Psoas muscle (tissue), 7 donors: ENCODE measurements at regions not wholly inside any gene's neighbourhood (a gene's known extent, or its start where the extent isn't known, plus 50 kb on each side); places are given as distances from the start of the nearest gene placed in this dataset.

ENCODE experiments used
- ATAC-seq, 4 donors: fragments of 200-7000 bp; cut with Tn5 transposase; one replicate each; pipeline ENCODE4 v1.9.1; 2020; ENCODE audit warnings: moderate library complexity in 3 of 4, mild to moderate bottlenecking in 2 of 4
- DNase-seq, 2 donors: peaks; one replicate each; pipeline ENCODE4 v3.0.0-alpha.2; 2020
- H3K27ac ChIP-seq: fragments of 200-600 bp; one replicate; pipeline ENCODE4 v1.8.0; 2022
- H3K27me3 ChIP-seq, 3 donors: fragments of 200-600 bp in 1 of 3; one replicate each; pipeline versions ENCODE4 v1.6.1 to v1.8.0; 2013 to 2022; ENCODE audit warnings: low read length in 2 of 3, mild to moderate bottlenecking in 2 of 3, moderate library complexity in 1 of 3; ENCODE audit not compliant: insufficient read depth in 3 of 3
- H3K36me3 ChIP-seq, 2 donors: fragments of 200-600 bp in 1 of 2; one replicate each; pipeline versions ENCODE4 v1.6.1 to v1.8.0; 2013 to 2022; ENCODE audit warnings: low read depth in 1 of 2, mild to moderate bottlenecking in 1 of 2, moderate library complexity in 1 of 2; ENCODE audit not compliant: insufficient read depth in 1 of 2
- H3K4me1 ChIP-seq: fragments of 200-600 bp; one replicate; pipeline ENCODE4 v1.8.0; 2022
- H3K4me3 ChIP-seq: fragments of 200-600 bp; one replicate; pipeline ENCODE4 v1.8.0; 2022; ENCODE audit warnings: mild to moderate bottlenecking
- H3K9me3 ChIP-seq: fragments of 200-600 bp; one replicate; pipeline ENCODE4 v1.8.0; 2022
- WGBS, 3 donors: extraction: QIAGEN DNeasy Blood & Tissue Kit; methylation state at CpG; one replicate each; pipeline versions ENCODE4 v1.1.6 to v1.1.7; 2013; 5-methylcytosine and 5-hydroxymethylcytosine counted together
- intact Hi-C, 2 donors: fragments of 100-400 bp; cut with DNase I; formaldehyde crosslinking; loops; one replicate each; pipeline versions ENCODE4 v1.11.0 to v1.14.2; 2022
- TF ChIP-seq, protein P1 (sequence below): fragments of 200-600 bp; IDR thresholded peaks from one replicate; pipeline ENCODE4 v1.8.0; 2022; ENCODE audit warnings: antibody characterized with exemption
- donor health status: healthy with polysubstance abuse.
- donor health status: DM: no; HTN: no; CAD: no; lungs with moderate emphysema.
- donor health status: Bipolar disorder and iron deficiency.
- donor health status: healthy.
- donor health status: DM: yes; HTN: yes; CAD: no.
- donor health status: DM: no; HTN: no; CAD: no.
- donor health status: DM: yes; HTN: yes; CAD: no.

DNA sequence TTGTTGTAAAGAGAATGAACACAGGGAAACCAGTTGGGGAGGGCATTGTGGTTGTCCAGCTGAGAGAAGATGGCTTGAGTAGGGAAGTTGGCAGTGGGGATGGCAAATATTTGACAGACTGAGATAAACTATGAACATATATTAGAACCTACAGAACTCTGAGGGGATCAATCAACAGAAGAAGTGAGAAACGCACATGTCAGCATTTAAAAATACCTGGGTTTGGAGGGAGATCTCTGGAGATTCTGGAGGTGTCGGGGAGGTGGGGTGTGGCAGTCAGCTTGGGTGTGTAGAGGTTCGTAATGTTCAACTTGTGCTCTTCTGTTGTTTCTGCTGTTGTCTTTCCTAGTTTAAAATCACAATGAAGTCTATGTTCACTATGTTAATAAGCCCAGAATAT lies 517.8 kb downstream of the AACS start:
- TF ChIP-seq, protein P1, sequence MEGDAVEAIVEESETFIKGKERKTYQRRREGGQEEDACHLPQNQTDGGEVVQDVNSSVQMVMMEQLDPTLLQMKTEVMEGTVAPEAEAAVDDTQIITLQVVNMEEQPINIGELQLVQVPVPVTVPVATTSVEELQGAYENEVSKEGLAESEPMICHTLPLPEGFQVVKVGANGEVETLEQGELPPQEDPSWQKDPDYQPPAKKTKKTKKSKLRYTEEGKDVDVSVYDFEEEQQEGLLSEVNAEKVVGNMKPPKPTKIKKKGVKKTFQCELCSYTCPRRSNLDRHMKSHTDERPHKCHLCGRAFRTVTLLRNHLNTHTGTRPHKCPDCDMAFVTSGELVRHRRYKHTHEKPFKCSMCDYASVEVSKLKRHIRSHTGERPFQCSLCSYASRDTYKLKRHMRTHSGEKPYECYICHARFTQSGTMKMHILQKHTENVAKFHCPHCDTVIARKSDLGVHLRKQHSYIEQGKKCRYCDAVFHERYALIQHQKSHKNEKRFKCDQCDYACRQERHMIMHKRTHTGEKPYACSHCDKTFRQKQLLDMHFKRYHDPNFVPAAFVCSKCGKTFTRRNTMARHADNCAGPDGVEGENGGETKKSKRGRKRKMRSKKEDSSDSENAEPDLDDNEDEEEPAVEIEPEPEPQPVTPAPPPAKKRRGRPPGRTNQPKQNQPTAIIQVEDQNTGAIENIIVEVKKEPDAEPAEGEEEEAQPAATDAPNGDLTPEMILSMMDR, result no peak
- WGBS, 3 donors, result 82 to 87% (median 83%) methylated on average over 3 of the region's 3 CpGs
- intact Hi-C loops, result no loop called here
- DNase-seq (no peak), ATAC-seq (no peak)
- Histone ChIP-seq H3K27me3 (no peaks in the 10 kb centered on the region), H3K9me3 (peaks cover 8% of the 10 kb centered on the region), H3K4me3 (no peak overlapping the region), H3K27ac (no peak overlapping the region), H3K36me3 (no peaks in the 10 kb centered on the region), H3K4me1 (no peaks in the 10 kb centered on the region)

DNA sequence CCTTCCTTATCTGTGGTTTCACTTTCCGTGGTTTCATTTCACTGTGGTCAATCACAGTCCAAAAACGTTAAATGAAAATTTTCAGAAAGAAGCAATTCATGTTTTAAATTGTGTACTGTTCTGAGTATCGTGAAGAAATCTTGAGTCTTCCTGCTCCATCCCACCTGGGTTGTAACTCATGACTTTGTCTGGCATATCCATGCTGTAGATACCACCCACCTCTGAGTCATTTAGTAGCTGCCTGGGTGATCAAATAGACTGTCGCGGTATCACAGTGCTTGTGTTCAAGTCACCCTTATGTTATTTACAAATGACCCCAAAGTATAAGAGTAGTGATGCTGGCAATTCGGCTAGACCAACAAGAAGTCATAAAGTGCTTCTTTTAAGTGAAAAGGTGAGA lies 521.2 kb downstream of the AACS start:
- ATAC-seq (no peak), DNase-seq (no peak)
- Histone ChIP-seq H3K4me1 (no peaks in the 10 kb centered on the region), H3K27ac (no peak overlapping the region), H3K9me3 (no peaks in the 10 kb centered on the region), H3K27me3 (no peaks in the 10 kb centered on the region), H3K4me3 (no peak overlapping the region), H3K36me3 (no peaks in the 10 kb centered on the region)
- 79 to 85% (median 82%) methylated on average over 6 of the region's 6 CpGs for WGBS, 3 donors
- intact Hi-C loops, result no loop called here
- TF ChIP-seq, protein P1, result no peak

DNA sequence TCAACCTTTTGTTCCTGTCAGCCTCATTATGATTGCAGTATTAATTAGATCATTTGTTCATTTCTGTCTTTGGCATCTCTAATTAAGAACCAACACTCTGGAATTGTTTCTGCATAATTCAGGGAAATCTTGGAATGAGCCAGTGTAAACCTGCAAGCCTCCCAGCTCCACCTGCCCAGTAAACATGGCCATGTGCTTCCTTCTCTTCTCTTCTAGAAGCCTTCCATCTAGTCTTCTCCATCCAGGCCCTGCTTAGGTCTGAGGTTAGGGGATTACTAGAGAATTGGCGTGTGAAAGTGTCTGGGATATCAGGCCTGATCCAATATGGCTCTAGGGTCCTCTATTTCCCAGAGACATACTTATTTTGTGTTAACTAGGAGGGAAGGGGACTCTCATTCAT lies 528.0 kb downstream of the AACS start:
- no peak overlapping the region for H3K27ac ChIP-seq
- no peaks in the 10 kb centered on the region for H3K9me3 ChIP-seq
- WGBS, 3 donors, result 40 to 73% (median 72%) methylated on average over 1 of the region's 1 CpG
- DNase-seq, result no peak
- TF ChIP-seq, protein P1, result no peak
- H3K27me3 ChIP-seq, result peaks cover 0 to 3% (median 0%) of the 10 kb centered on the region in 3 donors
- no peak overlapping the region for H3K4me3 ChIP-seq
- intact Hi-C loops, result no loop called here
- no peaks in the 10 kb centered on the region for H3K36me3 ChIP-seq
- H3K4me1 ChIP-seq, result no peaks in the 10 kb centered on the region
- no peak for ATAC-seq

DNA sequence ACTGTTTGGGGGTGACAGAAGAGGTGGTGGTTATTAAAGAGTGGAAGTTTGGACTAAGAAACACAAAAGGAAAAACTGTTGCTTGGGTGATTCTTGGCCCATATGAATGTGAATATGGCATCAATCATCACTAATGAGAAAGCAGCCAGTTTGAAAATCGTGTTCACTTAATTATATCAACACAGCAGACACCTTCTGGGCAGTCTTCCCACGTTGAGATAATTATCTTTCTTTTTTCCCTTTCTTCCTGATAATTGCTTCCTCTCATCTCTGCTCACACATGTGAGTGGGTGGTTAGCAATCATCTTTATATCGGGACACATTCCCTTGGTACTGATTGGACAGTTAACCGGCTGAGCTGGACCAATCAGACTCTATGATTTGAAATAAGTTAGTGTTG lies 539.7 kb downstream of the AACS start:
- Histone ChIP-seq H3K27me3 (no peaks in the 10 kb centered on the region), H3K4me1 (no peaks in the 10 kb centered on the region), H3K36me3 (no peaks in the 10 kb centered on the region), H3K4me3 (no peak overlapping the region), H3K27ac (no peak overlapping the region), H3K9me3 (no peaks in the 10 kb centered on the region)
- intact Hi-C loops, result no loop called here
- 55 to 63% (median 60%) methylated on average over 4 of the region's 4 CpGs for WGBS, 3 donors
- no peak for DNase-seq
- TF ChIP-seq, protein P1, result no peak
- no peak for ATAC-seq

DNA sequence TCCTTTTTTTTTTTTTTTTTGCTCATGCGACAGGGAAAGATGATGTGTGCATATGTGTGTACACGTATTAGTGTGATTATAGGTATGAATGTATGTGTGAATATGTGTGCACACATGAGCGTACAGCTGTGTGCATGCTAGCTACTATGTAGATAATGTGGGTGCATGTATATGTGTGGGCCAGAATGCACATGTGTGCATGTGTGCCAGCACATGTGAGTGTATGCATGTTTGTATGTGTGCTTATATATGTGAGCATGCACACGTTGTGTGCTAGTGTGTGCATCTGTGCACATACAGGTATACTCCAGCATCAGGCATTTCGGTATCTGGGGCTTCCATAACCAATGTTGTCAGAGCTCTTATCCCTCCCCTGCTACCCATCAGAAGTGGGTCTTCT lies 541.1 kb downstream of the AACS start:
- no peak for ATAC-seq
- intact Hi-C loops, result no loop called here

More for the DNA sequence above, 541.1 kb downstream of the AACS start:
- Histone ChIP-seq H3K4me3 (no peak overlapping the region), H3K36me3 (no peaks in the 10 kb centered on the region), H3K27ac (no peak overlapping the region), H3K9me3 (no peaks in the 10 kb centered on the region), H3K27me3 (no peaks in the 10 kb centered on the region), H3K4me1 (no peaks in the 10 kb centered on the region)
- no peak for DNase-seq
- TF ChIP-seq, protein P1, result no peak
- WGBS, 3 donors, result 84 to 87% (median 85%) methylated on average over 5 of the region's 5 CpGs
